Kidney (tissue), 13 donors: ENCODE measurements at regions not wholly inside any gene's neighbourhood (a gene's known extent, or its start where the extent isn't known, plus 50 kb on each side); places are given as distances from the start of the nearest gene placed in this dataset.

Experiments used
- DNase-seq, 5 donors: peaks; one replicate each; pipeline ENCODE4 v3.0.0-alpha.2; 2013 to 2020
- FAIRE-seq: peaks from 2 replicates; lab custom pipeline; 2012; peaks lifted over from hg19 to GRCh38; lab: Jason Lieb, UNC
- H3K27ac ChIP-seq, 2 donors: one replicate each; pipeline ENCODE4 v1.7.0; 2013; ENCODE audit warnings: low read depth in 2 of 2, low read length in 2 of 2, inconsistent platforms in 1 of 2
- H3K27me3 ChIP-seq: one replicate; pipeline ENCODE4 v1.7.1; 2013; ENCODE audit warnings: low read length, inconsistent platforms; ENCODE audit not compliant: control insufficient read depth, insufficient read depth
- H3K36me3 ChIP-seq, 3 donors: one replicate each; pipeline versions ENCODE4 v1.7.0 to v1.7.1; 2013; ENCODE audit warnings: low read length in 3 of 3, control low read depth in 1 of 3, inconsistent platforms in 1 of 3; ENCODE audit not compliant: insufficient read depth in 3 of 3, control insufficient read depth in 2 of 3
- H3K4me1 ChIP-seq, 3 donors: one replicate each; pipeline versions ENCODE4 v1.7.0 to v1.7.1; 2013; ENCODE audit warnings: low read length in 3 of 3, inconsistent platforms in 1 of 3, low read depth in 1 of 3; ENCODE audit not compliant: control insufficient read depth in 2 of 3, insufficient read depth in 2 of 3
- H3K4me3 ChIP-seq, 3 donors: one replicate each; pipeline versions ENCODE4 v1.7.0 to v1.8.1; 2013; ENCODE audit warnings: low read length in 3 of 3, control low read depth in 1 of 3, inconsistent platforms in 1 of 3
- H3K9ac ChIP-seq, 3 donors: one replicate each; pipeline versions ENCODE4 v1.7.0 to v1.7.1; 2013; ENCODE audit warnings: low read length in 3 of 3, control low read depth in 1 of 3, inconsistent platforms in 1 of 3
- H3K9me3 ChIP-seq, 3 donors: one replicate each; pipeline versions ENCODE4 v1.7.0 to v1.7.1; 2013; ENCODE audit warnings: low read length in 3 of 3, control low read depth in 1 of 3, inconsistent platforms in 1 of 3; ENCODE audit not compliant: control insufficient read depth in 2 of 3, insufficient read depth in 1 of 3
- CTCF ChIP-seq: IDR thresholded peaks from 3 replicates; pipeline ENCODE4 v1.5.1; 2012; ENCODE audit warnings: mild to moderate bottlenecking, moderate library complexity, borderline replicate concordance; ENCODE audit not compliant: insufficient read depth; ENCODE audit errors: extremely low read depth
- intact Hi-C: fragments of 100-400 bp; cut with DNase I; formaldehyde crosslinking; loops from one replicate; pipeline ENCODE4 v1.11.1; 2022
- donor health status: control.
- donor health status: control.
- donor health status: control.
- donor health status: control.
- donor health status: control.
- donor health status: DM: yes; HTN: yes; CAD: no.
- donor health status: Normal renal cell carcinoma (clear cell type).

GRCh38 chr13:62613819-62614218, 1198.2 kb upstream of the PCDH20 start:
- Histone ChIP-seq H3K4me1 (no peaks in the 10 kb centered on the region), H3K36me3 (no peaks in the 10 kb centered on the region), H3K27me3 (no peaks in the 10 kb centered on the region), H3K27ac (no peak overlapping the region), H3K9me3 (no peaks in the 10 kb centered on the region), H3K9ac (no peak overlapping the region), H3K4me3 (no peak overlapping the region)
- FAIRE-seq (no peak), DNase-seq (peak in 2 of 5 donors; percentile 8 to 12)
- intact Hi-C loops, result no loop called here
- no peak for TF ChIP-seq CTCF

- no peaks in the 10 kb centered on the region for H3K36me3 ChIP-seq
- no peak overlapping the region for H3K27ac ChIP-seq
- no peaks in the 10 kb centered on the region for H3K9me3 ChIP-seq
- no peak overlapping the region for H3K9ac ChIP-seq
- H3K27me3 ChIP-seq, result no peaks in the 10 kb centered on the region
- intact Hi-C loops, result no loop called here
- FAIRE-seq, result no peak
- DNase-seq, result no peak
- TF ChIP-seq CTCF, result no peak
- H3K4me1 ChIP-seq, result no peaks in the 10 kb centered on the region
- H3K4me3 ChIP-seq, result no peak overlapping the region
These were observed 1195.7 kb upstream of the PCDH20 start for GRCh38 chr13:62611343-62611742.

- no peak for DNase-seq
- no peaks in the 10 kb centered on the region for H3K9me3 ChIP-seq
- no peak overlapping the region for H3K4me3 ChIP-seq
- no peak for FAIRE-seq
- H3K36me3 ChIP-seq, result no peaks in the 10 kb centered on the region
- intact Hi-C loops, result no loop called here
- no peaks in the 10 kb centered on the region for H3K27me3 ChIP-seq
- no peaks in the 10 kb centered on the region for H3K4me1 ChIP-seq
- H3K9ac ChIP-seq, result no peak overlapping the region
- no peak overlapping the region for H3K27ac ChIP-seq
- no peak for TF ChIP-seq CTCF
These were observed 1183.1 kb upstream of the PCDH20 start for GRCh38 chr13:62598708-62599107.

GRCh38 chr13:62595976-62596375, 1180.3 kb upstream of the PCDH20 start:
- DNase-seq (no peak), FAIRE-seq (no peak)
- Histone ChIP-seq H3K9ac (no peak overlapping the region), H3K36me3 (no peaks in the 10 kb centered on the region), H3K4me1 (no peaks in the 10 kb centered on the region), H3K27me3 (no peaks in the 10 kb centered on the region), H3K9me3 (no peaks in the 10 kb centered on the region), H3K27ac (no peak overlapping the region), H3K4me3 (no peak overlapping the region)
- intact Hi-C loops, result no loop called here
- TF ChIP-seq CTCF, result no peak
